ENCODE measurements at regions not wholly inside any gene's neighbourhood (a gene's known extent, or its start where the extent isn't known, plus 50 kb on each side); places are given as distances from the start of the nearest gene placed in this dataset.

DNA sequence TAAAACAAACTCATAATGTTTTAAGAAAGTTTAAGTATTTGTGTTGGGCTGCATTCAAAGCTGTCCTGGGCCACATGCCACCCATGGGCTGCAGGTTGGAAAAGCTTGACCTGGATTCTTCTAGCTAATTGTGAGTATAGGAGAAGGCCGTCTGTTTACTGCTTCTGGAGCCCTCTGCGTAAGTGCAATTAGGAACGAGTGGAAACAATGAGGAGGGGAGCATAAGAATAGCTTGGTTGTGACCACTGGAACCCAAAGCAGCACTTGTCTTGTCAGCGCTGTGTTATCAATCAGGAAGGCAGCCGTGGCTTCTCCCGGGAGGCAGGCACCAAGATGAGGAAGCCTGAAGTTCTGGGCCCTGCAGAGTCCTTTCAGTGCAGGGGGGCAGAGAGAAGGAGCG lies 110.4 kb upstream of the MBNL2 start:
- DNase-seq, result no peak

DNA sequence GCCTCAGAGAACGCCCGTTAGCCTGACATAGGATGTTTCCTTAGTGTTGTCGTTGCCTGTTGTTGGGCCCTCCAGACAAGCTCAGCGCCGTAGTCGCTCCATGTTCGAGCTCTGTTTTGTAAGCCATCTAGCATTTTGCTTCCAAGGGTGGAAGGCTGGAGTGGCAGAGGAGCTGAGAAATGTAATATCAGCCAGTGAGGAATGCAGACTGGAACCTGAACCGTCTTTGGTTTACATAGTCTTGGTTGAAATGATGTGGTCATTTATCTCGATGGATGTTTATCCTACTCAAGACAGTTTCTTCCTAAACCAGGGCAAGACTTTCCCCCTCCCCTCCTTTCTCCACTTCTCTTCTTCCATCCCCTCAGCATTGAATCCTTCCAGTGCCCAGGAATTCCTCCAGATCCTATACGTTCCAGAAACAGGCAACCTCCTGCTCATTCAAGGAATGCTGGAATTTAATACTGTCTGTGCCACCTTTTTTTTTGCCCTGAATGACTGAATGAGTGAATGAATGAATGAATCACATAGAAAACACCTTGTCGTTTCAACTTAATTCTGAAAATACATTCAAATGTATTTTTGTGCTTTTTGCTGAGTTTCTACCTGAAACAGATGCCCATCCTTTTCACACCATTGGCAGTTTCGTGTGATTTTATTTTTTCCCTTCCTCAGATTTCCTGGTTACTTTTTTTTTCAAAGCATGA lies 109.5 kb upstream of the MBNL2 start:
- no peak for DNase-seq

DNA sequence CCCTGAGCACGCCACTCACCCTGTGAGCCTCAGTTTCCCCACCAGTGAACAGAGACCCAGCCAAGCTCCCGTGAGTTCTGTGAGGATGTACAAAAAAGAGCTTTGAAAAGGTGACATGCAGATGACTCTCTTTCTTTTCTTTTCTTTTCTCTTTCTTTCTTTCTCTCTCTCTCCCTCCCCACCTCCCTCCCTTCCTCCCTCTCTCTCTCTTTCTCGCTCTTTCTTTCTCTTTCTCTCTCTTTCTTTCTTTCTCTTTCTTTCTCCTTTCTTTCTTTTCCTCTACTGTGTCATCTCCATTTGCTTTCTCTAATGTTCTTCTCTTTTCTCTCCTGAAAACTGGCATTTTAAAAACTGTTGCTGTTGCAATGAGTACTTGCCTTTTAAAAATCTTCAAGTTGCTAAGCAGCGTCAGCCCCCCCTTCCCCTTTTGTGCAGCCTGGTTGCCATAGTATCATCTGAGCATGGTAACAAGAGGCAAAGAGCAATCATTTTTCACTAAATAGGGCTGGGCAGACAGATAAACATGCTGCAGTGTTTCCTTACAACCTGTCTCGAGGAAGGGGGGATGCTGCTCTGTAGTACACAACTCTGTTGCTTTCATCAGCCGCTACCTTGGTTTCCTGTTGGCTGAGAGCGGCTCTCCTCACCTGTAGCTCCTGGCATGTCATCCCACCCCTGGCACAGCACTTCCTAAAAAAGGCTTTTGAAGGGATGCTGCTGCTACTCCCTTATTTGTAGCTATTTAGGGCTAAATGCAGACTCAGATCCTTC lies 108.7 kb upstream of the MBNL2 start:
- DNase-seq, result no peak

DNA sequence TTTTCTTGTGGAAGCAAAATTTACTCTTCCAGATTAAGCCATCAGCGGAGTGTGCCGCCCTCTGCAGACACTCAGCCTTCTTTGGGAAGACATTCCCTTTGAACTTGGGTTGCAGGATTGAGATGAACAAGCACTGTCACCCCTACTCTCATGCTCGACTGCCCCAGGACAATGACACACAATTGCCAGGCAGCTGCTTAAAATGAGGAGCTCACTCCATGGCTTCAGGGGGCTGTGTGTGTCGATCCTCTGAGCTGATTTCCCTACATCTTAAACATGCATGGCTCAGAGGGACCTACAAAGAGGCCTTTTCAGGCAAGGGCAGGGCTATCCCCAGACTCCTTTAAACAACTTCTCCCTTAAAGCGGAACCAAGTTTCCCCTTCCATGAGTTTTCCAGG lies 107.5 kb upstream of the MBNL2 start:
- DNase-seq, result no peak

DNA sequence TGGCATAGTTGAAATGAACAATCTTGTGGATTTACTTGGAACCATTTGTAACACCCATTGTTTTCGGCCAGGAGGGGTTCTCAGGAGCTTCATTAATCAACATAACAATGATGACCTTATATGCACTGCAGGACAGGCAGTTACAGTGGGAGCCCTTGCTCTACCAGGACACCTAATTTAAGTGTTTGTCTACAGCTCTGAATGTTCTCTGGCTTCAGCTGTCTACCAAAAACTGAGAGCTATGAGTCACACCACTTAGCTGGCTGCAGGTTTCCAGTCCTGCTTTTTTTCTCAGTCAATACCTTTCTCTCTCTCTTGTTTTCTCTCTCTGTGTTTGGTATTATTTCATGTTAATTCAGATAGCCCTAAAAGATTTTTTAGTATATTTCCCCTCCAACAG lies 105.4 kb upstream of the MBNL2 start:
- peak; percentile 86 to 92 for DNase-seq

- DNase-seq, result no peak
These were observed 104.7 kb upstream of the MBNL2 start for GRCh38 chr13:97117388-97117910.

DNA sequence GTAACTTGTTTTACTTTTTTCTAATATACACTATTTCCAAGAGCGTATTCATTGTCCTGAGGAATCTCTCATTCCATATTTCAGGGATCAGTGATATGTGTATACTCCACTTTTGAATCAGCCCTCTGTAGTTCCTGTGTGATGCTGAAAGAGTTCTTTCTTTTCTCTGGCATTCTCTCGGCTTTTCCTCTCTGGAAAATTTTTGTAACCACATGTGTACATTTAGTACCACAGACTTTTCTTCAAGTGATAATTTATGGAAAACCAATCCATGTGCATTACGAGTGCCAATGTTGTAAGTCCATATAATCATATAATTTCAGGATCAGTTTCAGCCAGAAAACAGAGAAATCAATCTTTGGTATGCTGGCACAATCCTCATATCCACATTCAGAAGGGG lies 102.2 kb upstream of the MBNL2 start:
- no peak for DNase-seq

DNA sequence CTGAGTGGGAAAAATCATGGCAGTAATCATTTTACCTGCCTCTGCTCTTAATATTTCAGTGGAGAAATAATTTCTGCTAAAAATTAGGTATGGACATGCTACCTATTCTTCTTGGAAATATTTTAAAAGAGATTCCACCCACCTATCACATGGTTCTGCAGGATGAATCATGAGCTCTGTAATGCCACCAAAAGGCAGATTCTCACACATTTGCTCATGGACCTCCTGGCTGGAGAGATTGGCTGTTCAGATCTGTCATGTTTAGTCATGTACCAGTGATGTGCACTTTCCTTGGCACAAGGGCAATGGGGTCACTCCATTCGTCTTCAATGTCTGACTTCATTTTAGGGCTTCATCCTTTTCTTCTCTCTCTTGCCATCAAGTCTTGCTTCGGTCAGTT lies 101.8 kb upstream of the MBNL2 start:
- DNase-seq, result no peak

DNA sequence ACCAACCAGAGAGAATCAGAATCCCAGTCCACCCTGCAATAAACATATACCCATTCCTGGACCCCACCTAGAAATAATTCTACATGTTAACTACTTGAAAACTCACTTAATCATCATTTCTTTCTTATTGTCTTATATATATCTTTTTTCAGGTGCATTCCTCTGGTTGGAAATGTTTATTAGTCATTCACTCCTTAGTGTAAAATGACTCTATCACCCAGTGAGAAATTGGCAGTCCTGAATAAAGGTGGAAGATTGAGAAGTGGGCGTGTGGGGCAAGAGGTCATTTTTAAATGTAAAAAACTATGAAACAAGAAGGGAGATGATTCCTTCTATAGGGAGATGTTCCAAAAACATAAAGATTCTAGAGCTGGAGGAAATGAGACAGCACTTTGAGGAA lies 101.2 kb upstream of the MBNL2 start:
- DNase-seq, result no peak

GRCh38 chr13:97121894-97122293 lies 100.2 kb upstream of the MBNL2 start:
- DNase-seq, result no peak

DNA sequence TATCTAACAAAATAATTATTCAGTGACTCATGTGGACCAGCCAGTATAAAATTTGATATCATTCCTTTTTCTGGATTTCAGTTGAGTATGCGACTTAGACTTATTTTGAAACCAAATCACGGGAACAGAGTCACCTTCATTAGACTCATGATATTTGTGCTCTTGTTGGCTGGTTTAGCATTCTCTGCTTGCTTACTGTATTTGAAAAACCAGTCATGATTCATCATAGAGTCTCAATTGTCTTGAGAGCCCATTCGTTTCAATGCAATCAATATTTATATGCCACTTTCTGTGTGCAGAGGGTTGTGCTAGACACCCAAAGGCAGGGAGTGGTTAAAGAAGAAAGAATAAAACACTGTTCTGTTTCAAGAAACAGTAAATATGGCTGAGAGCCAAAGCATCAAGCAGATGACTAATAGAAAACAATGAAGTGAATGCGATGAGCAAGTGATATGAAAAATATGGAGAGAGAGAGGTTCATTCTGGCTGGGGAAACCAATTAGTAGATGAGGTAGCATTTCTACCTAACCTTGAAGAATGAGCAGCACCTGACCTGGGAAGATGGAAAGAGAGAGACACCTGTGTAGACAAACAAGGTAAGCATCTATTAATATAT lies 99.6 kb upstream of the MBNL2 start:
- peak in 1 of 2 experiments; percentile 15 for DNase-seq

DNA sequence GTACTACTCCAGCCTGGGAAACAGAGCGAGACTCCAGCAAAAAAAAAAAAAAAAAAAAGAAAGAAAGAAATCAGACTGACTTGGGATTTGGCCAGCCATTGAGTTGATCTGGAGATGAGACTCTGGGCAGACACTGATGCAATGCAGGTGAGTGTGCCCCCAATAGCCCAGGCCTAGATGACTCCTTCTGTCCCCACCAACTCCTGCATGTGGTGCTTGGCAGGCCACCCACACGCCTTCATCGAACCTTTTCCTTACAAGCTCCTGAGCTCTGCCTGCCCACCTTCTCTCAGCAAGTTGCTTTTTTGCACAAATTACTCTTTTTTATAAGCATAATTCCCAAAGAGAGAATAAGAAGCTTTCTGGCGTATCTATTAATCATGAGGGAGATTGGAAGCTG lies 97.9 kb upstream of the MBNL2 start:
- DNase-seq, result no peak

- DNase-seq, result peak; percentile 47 to 53
These were observed 97.0 kb upstream of the MBNL2 start for GRCh38 chr13:97124915-97125809.

DNA sequence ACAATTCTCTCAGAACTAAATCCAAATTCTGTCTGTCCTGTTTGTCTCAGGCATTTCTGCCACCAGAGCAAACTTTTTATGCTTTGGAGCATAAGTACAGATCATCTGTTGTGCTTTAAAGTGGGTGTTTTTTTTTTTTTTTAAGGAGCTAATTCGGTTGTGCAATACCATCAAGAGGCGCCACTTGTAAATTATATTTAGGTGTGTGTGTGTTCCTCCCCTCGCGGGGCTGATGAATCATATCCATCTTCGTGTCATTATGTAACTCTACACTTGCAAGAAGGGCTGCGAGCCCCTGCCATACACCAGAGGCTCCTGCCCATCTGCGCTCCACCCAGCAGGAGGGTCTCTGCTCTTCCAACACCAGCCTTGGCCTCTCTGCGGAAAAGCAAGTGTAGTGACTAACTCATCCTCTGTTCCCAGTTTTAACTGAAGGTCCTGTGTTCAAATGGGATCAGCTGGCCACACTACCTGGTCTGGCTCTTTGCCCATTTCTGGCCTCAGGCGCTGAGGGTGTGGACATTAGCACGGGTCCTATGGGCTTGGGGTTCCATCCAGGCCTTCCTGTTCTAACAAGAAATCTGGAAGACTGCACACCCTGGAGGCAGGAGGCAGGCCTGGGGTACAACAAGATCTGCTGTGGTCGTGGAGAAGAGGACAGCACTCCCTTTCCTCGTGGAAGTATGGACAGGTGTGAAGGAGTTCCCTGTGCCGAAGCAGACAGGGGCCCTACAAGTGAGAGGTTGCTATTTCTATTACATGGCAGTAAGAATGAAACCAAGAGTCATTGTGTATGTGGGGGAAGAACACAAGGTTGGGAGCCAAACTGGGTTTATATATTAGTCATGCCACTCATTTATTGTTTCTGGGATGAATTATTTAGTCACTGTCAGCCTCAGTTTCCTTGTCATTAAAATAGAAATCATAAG lies 96.1 kb upstream of the MBNL2 start:
- peak; percentile 43 to 72 for DNase-seq

GRCh38 chr13:97127842-97128241 lies 94.3 kb upstream of the MBNL2 start:
- DNase-seq, result no peak

- no peak for DNase-seq
These were observed 91.9 kb upstream of the MBNL2 start for GRCh38 chr13:97130190-97130589.

DNA sequence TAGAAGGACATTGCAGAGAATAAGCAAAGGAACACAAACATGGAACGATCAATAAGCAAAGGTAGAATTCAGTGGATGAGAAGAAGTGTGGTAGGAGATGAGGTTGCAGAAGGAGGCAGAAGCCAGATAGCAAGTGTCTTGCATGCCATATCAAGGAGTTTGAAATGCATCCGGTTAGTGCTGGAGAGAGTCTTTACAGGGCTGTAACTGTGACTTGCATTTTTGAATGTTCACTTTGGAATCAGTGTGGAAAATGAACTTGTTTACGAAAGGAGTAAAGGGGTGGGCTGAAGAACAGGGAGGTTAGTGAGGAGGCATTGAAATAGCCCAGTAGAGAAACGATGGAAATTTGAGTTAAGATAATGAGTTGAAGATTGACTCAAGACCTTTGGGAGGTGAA lies 90.7 kb upstream of the MBNL2 start:
- DNase-seq, result no peak

GRCh38 chr13:97133554-97133953 lies 88.6 kb upstream of the MBNL2 start:
- DNase-seq, result no peak

DNA sequence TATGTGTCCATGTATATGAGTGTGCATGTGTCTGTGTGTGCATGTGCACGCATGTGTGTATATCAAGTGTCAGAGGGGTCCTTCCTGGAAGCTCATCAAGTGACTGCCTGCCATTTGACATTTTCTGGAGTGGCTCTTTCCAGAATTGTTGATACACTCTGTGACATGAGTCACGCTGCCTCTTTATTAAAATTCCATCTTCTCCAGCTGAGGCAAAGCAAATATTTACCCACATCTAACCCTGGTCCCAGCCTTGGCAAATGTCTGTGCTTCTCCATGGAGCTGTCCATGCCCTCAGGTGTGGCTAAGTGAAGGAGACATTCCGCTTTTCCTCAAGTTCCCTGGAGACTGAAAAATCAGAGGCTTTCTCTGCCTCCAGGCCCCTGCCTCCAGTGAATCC lies 88.2 kb upstream of the MBNL2 start:
- DNase-seq, result peak; percentile 85 to 90

DNA sequence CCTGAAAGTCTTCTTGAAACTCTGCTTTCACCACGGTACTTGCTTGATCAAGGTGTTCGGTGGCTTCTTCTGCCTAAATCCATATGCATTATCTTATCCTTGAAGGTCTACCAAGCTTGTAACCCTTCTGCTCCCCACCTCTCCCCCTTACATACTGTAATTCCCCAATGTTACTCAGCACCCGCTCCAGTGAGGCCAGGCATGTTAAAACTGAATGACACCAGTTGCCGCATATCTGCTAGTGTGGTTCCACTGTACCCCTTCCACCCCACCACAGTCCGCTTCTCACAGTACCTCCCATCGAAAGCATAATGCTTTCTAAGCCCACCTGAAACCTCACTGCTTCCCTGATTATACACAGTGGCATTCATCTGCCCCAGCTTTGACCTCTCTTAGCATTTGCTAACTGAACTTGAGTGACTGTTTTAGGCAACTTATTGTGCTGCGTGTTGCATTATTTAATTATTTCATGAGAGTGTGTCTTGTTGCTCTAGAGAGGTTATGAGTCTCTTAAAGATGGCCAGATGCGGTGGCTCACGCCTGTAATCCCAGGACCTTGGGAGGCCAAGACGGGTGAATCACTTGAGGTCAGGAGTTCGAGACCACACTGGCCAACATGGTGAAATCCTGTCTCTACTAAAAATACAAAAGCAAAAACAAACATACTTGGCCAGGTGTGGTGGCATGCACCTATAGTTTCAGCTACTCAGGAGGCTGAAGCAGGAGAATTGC lies 87.6 kb upstream of the MBNL2 start:
- no peak for DNase-seq

DNA sequence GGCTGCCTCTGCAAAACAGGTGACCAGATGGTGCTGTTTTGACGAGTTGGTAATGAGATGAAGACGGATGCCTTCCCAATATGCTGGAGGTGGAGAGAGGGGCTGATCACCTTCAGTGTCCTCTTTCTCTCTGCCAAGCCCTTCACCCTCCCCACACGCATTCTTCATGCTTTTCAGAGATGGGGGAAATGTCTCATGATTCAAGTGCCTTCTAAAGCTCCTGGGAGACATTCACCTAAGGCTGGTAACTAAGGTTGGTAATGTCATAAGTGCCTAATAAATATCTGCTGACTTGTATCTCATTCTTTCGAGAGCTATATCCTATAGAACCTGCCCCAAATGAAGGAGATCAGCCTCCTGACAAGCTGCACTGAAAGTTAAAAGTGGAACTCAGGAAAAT lies 86.2 kb upstream of the MBNL2 start:
- DNase-seq, result no peak

Data from SHP77 (cell line).